ENCODE measurements at regions not wholly inside any gene's neighbourhood (a gene's known extent, or its start where the extent isn't known, plus 50 kb on each side); places are given as distances from the start of the nearest gene placed in this dataset.

DNA sequence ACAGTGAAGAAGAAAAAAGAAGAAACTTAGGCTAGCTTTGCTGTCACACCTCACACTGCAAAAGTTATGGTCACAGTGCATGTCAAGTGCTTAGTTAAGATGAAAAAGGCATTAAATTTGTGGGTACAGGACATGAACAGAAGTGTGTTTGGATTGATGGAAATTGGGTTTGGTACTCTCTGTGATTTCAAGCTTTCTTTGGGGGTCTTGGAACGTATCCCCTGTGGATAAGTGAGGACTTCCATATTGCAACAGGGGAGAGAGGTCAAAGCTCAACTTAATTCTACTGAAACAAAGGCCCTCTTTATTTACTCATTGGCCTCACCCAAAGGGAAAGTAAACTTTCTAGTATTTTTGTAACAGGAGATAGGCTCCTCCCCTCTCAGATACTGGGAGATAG lies 138.3 kb upstream of the FUT9 start (continued):
- TF ChIP-seq ZC3H13 (CRISPR knock-in tag; IDR thresholded peaks at IDR 0.05) = no peak
- TF ChIP-seq, protein P1, sequence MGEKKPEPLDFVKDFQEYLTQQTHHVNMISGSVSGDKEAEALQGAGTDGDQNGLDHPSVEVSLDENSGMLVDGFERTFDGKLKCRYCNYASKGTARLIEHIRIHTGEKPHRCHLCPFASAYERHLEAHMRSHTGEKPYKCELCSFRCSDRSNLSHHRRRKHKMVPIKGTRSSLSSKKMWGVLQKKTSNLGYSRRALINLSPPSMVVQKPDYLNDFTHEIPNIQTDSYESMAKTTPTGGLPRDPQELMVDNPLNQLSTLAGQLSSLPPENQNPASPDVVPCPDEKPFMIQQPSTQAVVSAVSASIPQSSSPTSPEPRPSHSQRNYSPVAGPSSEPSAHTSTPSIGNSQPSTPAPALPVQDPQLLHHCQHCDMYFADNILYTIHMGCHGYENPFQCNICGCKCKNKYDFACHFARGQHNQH (CRISPR knock-in tag; IDR thresholded peaks at IDR 0.05) = no peak
- no peak for TF ChIP-seq ZNF121 (CRISPR knock-in tag; IDR thresholded peaks at IDR 0.05)
- no peak for TF ChIP-seq ZSCAN21 (CRISPR knock-in tag; IDR thresholded peaks at IDR 0.05; ENCODE audit: borderline replicate concordance)
- TF ChIP-seq, protein P2, sequence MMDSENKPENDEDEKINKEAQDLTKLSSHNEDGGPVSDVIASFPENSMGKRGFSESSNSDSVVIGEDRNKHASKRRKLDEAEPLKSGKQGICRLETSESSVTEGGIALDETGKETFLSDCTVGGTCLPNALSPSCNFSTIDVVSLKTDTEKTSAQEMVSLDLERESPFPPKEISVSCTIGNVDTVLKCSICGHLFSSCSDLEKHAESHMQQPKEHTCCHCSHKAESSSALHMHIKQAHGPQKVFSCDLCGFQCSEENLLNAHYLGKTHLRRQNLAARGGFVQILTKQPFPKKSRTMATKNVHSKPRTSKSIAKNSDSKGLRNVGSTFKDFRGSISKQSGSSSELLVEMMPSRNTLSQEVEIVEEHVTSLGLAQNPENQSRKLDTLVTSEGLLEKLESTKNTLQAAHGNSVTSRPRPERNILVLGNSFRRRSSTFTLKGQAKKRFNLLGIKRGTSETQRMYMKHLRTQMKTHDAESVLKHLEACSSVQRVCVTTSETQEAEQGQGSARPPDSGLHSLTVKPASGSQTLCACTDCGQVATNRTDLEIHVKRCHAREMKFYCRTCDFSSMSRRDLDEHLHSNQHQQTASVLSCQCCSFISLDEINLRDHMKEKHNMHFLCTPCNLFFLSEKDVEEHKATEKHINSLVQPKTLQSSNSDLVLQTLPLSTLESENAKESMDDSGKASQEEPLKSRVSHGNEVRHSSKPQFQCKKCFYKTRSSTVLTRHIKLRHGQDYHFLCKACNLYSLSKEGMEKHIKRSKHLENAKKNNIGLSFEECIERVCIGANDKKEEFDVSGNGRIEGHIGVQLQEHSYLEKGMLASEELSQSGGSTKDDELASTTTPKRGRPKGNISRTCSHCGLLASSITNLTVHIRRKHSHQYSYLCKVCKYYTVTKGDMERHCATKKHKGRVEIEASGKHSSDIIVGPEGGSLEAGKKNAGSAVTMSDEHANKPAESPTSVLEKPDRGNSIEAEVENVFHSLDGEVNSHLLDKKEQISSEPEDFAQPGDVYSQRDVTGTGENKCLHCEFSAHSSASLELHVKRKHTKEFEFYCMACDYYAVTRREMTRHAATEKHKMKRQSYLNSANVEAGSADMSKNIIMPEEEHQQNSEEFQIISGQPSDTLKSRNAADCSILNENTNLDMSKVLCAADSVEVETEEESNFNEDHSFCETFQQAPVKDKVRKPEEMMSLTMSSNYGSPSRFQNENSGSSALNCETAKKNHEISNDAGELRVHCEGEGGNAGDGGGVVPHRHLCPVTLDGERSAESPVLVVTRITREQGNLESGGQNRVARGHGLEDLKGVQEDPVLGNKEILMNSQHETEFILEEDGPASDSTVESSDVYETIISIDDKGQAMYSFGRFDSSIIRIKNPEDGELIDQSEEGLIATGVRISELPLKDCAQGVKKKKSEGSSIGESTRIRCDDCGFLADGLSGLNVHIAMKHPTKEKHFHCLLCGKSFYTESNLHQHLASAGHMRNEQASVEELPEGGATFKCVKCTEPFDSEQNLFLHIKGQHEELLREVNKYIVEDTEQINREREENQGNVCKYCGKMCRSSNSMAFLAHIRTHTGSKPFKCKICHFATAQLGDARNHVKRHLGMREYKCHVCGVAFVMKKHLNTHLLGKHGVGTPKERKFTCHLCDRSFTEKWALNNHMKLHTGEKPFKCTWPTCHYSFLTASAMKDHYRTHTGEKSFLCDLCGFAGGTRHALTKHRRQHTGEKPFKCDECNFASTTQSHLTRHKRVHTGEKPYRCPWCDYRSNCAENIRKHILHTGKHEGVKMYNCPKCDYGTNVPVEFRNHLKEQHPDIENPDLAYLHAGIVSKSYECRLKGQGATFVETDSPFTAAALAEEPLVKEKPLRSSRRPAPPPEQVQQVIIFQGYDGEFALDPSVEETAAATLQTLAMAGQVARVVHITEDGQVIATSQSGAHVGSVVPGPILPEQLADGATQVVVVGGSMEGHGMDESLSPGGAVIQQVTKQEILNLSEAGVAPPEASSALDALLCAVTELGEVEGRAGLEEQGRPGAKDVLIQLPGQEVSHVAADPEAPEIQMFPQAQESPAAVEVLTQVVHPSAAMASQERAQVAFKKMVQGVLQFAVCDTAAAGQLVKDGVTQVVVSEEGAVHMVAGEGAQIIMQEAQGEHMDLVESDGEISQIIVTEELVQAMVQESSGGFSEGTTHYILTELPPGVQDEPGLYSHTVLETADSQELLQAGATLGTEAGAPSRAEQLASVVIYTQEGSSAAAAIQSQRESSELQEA (CRISPR knock-in tag; IDR thresholded peaks at IDR 0.05; ENCODE audit: not compliant biosample characterization) = no peak
- TF ChIP-seq MIER3 (CRISPR knock-in tag; IDR thresholded peaks at IDR 0.05; ENCODE audit: borderline replicate concordance) = peak; percentile 46; the same call in 1 of the 2 replicates
- no peak for TF ChIP-seq SP140L (CRISPR knock-in tag; IDR thresholded peaks at IDR 0.05; ENCODE audit: borderline replicate concordance)
- TF ChIP-seq SOX5 (CRISPR knock-in tag; IDR thresholded peaks at IDR 0.05; ENCODE audit: borderline replicate concordance) = peak; percentile 96
- TF ChIP-seq, protein P3, sequence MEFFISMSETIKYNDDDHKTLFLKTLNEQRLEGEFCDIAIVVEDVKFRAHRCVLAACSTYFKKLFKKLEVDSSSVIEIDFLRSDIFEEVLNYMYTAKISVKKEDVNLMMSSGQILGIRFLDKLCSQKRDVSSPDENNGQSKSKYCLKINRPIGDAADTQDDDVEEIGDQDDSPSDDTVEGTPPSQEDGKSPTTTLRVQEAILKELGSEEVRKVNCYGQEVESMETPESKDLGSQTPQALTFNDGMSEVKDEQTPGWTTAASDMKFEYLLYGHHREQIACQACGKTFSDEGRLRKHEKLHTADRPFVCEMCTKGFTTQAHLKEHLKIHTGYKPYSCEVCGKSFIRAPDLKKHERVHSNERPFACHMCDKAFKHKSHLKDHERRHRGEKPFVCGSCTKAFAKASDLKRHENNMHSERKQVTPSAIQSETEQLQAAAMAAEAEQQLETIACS (CRISPR knock-in tag; IDR thresholded peaks at IDR 0.05) = no peak
- TF ChIP-seq, protein P4, sequence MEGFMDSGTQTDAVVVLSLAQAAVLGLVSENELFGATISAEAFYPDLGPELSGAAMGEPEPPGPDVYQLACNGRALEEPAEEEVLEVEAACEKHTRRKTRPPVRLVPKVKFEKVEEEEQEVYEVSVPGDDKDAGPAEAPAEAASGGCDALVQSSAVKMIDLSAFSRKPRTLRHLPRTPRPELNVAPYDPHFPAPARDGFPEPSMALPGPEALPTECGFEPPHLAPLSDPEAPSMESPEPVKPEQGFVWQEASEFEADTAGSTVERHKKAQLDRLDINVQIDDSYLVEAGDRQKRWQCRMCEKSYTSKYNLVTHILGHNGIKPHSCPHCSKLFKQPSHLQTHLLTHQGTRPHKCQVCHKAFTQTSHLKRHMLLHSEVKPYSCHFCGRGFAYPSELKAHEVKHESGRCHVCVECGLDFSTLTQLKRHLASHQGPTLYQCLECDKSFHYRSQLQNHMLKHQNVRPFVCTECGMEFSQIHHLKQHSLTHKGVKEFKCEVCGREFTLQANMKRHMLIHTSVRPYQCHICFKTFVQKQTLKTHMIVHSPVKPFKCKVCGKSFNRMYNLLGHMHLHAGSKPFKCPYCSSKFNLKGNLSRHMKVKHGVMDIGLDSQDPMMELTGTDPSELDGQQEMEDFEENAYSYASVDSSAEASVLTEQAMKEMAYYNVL (CRISPR knock-in tag; IDR thresholded peaks at IDR 0.05; ENCODE audit: borderline replicate concordance) = no peak
- no peak for TF ChIP-seq NFYB (CRISPR knock-in tag; IDR thresholded peaks at IDR 0.05)
- TF ChIP-seq, protein P5, sequence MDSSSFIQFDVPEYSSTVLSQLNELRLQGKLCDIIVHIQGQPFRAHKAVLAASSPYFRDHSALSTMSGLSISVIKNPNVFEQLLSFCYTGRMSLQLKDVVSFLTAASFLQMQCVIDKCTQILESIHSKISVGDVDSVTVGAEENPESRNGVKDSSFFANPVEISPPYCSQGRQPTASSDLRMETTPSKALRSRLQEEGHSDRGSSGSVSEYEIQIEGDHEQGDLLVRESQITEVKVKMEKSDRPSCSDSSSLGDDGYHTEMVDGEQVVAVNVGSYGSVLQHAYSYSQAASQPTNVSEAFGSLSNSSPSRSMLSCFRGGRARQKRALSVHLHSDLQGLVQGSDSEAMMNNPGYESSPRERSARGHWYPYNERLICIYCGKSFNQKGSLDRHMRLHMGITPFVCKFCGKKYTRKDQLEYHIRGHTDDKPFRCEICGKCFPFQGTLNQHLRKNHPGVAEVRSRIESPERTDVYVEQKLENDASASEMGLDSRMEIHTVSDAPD (CRISPR knock-in tag; IDR thresholded peaks at IDR 0.05) = no peak
- no peak for TF ChIP-seq ZNF652 (CRISPR knock-in tag; IDR thresholded peaks at IDR 0.05; ENCODE audit: borderline replicate concordance, low read depth)
- TF ChIP-seq, protein P6, sequence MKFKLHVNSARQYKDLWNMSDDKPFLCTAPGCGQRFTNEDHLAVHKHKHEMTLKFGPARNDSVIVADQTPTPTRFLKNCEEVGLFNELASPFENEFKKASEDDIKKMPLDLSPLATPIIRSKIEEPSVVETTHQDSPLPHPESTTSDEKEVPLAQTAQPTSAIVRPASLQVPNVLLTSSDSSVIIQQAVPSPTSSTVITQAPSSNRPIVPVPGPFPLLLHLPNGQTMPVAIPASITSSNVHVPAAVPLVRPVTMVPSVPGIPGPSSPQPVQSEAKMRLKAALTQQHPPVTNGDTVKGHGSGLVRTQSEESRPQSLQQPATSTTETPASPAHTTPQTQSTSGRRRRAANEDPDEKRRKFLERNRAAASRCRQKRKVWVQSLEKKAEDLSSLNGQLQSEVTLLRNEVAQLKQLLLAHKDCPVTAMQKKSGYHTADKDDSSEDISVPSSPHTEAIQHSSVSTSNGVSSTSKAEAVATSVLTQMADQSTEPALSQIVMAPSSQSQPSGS (CRISPR knock-in tag; IDR thresholded peaks at IDR 0.05) = no peak
- TF ChIP-seq ZNF136 (CRISPR knock-in tag; IDR thresholded peaks at IDR 0.05; ENCODE audit: low read depth) = no peak

Measured in HepG2 (cell line).